Astrocyte of the spinal cord (primary cell): ENCODE measurements at regions not wholly inside any gene's neighbourhood (a gene's known extent, or its start where the extent isn't known, plus 50 kb on each side); places are given as distances from the start of the nearest gene placed in this dataset.

Source experiments
- DNase-seq: peaks from one replicate; pipeline ENCODE4 v3.0.0; 2011; ENCODE audit warnings: low read depth, low spot score
- H3K4me3 ChIP-seq: 2 replicates; pipeline ENCODE4 v1.5.1; 2011; ENCODE audit warnings: low read depth, mild to moderate bottlenecking, low read length, moderate library complexity
- CTCF ChIP-seq: IDR thresholded peaks from 2 replicates; pipeline ENCODE4 v1.5.1; 2012; ENCODE audit warnings: low read depth, mild to moderate bottlenecking, low read length, inconsistent platforms
- in situ Hi-C: cut with HindIII; loops from 2 replicates; pipeline ENCODE4 v1.10.0; 2017; ENCODE audit warnings: low sequenced_read_pairs

- in situ Hi-C loops, result no loop called here
- H3K4me3 ChIP-seq, result no peak overlapping the region
- no peak for DNase-seq
- no peak for TF ChIP-seq CTCF
Measured at GRCh38 chr18:38688416-38688815, 1122.8 kb upstream of the CELF4 start.

GRCh38 chr18:38670486-38670885 is 1104.9 kb upstream of the CELF4 start:
- H3K4me3 ChIP-seq, result no peak overlapping the region
- in situ Hi-C loops, result no loop called here
- no peak for DNase-seq
- no peak for TF ChIP-seq CTCF

- in situ Hi-C loops, result no loop called here
- H3K4me3 ChIP-seq, result no peak overlapping the region
- TF ChIP-seq CTCF, result no peak
- no peak for DNase-seq
Measured at GRCh38 chr18:38664929-38665328, 1099.3 kb upstream of the CELF4 start.

- in situ Hi-C loops, result no loop called here
- TF ChIP-seq CTCF, result no peak
- no peak overlapping the region for H3K4me3 ChIP-seq
- no peak for DNase-seq
Measured at GRCh38 chr18:38663682-38664081, 1098.1 kb upstream of the CELF4 start.

GRCh38 chr18:38663270-38663669 is 1097.7 kb upstream of the CELF4 start:
- DNase-seq, result no peak
- H3K4me3 ChIP-seq, result no peak overlapping the region
- in situ Hi-C loops, result no loop called here
- no peak for TF ChIP-seq CTCF

- DNase-seq, result no peak
Measured at GRCh38 chr18:38654946-38655345, 1089.3 kb upstream of the CELF4 start.

More at GRCh38 chr18:38654946-38655345, 1089.3 kb upstream of the CELF4 start:
- no peak for TF ChIP-seq CTCF
- in situ Hi-C loops, result no loop called here
- no peak overlapping the region for H3K4me3 ChIP-seq
